GM04504 (cell line): ENCODE measurements at regions not wholly inside any gene's neighbourhood (a gene's known extent, or its start where the extent isn't known, plus 50 kb on each side); places are given as distances from the start of the nearest gene placed in this dataset.

Experiments
- DNase-seq: peaks from one replicate; pipeline ENCODE4 v3.0.0-alpha.2; 2012; ENCODE audit warnings: low read depth

DNA sequence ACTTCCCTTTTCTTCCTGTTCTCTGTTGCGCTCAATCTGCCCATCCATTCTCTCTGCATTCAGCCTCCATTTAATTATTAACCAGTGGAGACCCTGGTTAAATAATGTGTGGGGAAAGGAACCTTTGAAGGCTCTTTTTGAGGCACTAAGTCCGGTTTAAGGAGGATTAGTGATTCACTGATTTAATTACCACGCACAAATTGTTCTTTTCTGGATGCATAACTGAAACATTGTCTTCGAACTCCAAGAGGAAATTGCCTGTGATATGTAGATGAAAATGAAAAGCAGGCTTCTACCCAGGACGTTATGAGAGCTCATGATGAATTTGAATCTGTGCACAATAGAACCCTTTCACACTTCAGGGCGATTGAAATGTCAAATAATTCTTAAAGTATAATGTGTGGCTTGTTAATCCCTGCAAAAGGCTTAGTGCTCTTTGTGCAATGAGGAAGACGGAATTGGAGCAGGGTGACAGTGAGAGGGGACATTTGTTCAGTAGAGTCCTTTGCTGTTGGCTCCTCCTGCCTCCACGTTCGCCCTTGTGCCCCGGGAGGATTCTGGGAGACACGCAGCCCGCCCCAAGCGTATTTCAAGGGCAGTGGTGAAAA lies 51.1 kb upstream of the ZNF236 start:
- no peak for DNase-seq

DNA sequence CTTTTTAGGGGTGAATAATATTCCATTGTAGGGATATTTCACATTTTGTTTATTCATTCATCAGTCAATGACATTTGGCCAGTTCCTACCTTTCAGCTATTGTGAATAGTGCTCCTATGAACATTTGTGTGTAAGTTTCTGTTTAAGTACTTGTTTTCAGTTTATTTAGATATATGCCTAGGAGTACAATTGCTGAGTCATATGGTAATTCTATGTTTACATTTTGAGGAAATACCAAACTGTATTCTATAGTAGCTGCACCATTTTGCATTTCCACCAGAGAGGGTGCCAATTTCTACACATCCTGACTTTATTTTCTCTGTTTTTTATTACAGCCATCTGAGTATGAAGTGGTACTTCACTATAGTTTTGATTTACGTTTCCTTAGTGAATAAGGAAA lies 54.4 kb upstream of the ZNF236 start:
- no peak for DNase-seq

DNA sequence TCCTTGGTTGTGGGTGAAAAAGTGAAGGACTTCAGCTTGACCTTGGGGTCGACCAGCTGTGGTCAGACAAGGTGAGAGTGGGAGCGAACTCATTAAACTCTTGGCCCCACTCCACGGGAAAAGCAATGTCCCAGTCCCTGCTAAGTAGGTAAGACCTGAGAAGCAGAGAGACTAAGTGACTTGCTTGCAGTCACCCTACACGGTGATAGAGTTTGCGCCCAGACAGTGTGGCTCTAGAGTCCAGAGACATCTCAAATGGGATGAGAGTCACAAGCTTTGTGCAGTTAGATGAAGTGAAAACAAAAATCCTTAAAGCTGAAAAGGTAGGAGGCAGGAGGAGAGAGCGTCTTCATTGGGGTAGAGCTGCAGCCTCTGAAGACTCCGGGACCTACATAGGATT lies 55.9 kb upstream of the ZNF236 start:
- no peak for DNase-seq

DNA sequence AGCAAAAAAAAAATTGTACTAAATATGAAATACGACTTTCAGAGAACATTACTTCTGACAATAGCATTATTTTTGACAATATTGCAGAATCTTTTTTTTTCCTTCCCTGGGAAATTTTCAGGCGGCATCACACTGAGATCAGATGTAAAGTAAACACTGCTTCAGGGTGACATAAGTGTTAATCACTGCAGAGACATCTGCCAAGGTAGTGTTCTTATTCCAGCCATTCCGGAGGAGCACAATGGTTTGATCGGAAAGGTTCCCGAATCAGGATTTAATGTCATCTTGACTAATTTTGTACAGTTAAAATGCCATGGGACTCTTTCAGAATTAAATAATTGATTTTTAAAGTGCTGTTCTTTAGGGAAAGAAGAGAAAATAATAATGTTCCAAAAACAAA lies 56.7 kb upstream of the ZNF236 start:
- DNase-seq, result no peak

DNA sequence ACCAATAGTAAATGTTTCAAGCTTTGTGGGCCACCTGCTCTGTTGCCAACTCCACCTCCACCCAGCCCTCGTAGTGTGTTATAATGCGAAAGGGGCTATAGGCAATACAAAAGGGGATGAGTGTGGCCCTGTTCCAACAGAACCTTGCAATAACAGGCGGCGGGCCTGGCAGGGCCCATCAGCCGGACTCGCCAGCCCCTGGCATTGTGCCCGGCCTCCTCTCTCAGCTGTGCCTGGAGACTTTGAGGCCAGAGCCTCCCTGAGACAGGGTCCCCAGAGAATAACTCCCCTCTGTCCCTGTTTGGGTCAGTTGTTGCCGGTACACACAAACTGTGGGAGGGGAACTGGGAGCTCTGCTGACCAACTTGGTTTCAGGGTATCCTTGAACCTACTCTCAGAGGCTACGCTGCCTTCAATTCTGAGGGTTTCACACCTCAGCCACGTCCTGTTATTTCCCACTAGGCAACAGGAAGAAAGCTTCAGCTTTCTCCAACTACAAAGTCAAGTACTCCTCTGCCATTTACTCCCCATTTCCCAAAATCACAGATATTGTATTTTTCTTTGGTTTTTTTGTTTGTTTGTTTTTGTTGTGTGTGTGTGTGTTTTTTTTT lies 58.0 kb upstream of the ZNF236 start:
- DNase-seq, result no peak

DNA sequence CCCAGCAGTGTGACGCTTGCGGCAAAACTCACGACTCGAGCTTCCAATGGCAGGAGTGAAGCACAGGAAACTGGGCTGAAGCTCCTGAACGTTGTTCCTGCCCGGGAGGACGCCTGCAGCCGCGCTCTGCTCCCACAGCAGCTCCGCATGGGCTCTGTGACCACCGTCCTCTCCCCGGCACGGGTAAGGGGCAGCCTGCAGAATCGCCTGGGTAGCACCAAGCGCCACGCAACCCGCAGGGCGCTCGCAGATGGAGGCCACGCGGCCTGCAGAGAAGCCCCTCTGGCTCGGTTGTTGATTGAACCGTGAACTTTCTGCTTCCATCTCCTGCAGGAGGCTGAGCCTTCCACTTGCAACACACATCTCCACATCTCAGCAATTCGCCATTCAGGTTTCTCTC lies 63.3 kb upstream of the ZNF236 start:
- no peak for DNase-seq

DNA sequence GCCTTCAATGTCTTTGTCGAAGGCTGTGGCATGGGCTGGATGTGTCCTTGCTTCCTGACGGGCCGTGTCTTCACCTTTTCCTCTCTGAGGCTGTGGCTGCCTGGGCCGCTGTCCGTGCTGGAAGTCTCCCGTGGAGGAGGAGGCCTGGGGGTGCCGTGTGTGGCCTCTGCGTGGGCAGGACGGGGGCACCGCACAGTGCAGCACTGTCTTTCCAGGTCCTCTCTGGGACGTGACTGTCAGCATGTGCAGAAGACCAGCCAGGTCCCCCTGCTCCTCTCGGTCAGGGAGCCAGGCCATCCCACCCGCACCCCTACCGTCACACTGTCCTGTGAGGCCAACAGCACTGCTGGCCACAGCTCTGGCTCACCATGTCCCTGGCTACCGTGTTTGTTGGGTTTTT lies 64.4 kb upstream of the ZNF236 start:
- no peak for DNase-seq

DNA sequence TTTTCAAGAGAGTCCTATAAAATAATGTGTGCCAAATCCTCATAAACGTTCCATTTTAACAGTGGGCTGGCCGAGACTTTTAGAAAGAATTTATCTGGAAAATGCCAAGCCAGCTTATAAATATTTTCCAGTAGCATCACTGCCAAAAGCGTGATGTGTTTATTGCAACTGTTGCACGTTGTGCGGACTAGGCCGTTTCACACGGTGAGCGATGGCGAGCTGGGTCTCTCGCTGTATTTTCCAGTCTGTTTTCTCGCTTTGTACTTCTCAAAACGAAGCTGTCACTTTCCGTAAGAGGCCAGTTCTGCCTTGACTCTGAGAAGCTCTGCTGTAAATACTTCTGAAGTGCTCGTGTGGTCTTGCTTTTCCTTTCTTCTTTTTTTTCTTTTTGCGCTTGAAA lies 65.0 kb upstream of the ZNF236 start:
- DNase-seq, result peak; percentile 17

DNA sequence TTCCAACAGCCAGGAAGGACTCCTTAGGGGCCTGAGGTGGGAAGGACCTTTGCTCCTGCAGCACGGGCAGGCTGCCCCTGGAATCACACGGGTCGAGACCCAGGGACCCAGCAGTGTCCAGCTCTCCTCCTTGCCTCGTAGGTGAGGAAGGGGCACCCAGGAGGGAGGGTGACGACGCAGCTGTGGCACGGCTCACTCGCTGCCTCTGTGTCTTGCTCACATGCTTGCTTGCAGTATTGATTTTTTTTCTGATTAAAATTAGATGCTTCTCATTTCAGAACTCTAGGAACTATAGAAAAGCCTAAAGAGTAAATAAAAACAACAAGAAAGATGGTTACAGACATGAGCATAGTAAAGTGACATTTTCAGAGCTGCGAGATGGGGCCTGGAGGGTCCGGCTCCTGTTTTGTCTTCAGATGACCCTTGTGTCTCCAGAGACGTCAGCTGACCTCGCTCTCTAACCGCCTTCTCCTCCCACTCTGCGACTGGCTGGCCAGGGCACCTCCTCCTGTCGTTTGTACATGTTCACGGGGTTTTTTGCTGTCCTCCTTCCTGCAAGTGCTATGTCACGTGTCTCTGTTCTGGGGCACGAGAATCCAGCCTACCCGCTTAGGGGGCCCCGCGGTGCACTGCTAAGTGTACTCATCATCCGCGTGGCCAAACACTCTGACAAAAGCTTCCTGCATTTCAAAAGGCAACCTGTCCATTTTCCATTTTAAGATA lies 65.7 kb upstream of the ZNF236 start:
- no peak for DNase-seq

DNA sequence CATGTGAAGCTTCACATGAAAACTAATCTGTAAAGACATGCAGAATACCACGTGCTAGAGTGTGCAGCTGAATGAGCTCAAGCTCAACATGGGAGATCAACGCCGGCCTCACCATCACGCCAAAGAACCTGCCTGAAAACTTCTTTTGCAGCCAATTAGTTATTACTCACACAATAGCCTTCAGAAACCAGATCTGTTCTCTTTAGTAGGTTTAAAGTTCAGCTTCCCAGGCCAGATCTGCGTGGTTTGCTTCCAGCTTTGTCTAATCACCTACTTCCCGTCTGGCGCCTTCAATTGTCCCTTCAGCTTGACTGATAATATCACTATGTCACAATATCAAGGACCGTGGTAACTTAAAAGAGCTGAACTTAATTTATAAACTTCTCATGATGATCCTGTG lies 68.0 kb upstream of the ZNF236 start:
- no peak for DNase-seq

DNA sequence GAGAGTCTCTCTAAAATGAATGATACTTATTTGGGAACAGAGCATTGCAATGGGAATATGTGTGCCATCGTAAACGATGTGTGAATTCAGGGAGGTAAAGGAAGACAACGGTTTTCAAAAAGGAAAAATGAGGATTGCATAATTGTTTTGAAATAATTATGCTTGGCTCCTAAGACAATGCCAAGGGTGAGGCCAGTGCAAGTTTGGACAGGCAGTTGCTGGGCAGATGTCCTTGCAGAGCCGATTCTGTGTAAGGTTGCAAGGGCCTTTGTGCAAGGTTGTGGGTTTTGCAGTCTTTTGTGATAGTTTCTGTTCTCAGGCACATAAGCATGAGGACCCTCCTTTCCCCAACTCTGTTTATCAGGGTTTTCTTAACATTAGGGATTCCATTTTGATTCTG lies 70.0 kb upstream of the ZNF236 start:
- DNase-seq, result no peak

DNA sequence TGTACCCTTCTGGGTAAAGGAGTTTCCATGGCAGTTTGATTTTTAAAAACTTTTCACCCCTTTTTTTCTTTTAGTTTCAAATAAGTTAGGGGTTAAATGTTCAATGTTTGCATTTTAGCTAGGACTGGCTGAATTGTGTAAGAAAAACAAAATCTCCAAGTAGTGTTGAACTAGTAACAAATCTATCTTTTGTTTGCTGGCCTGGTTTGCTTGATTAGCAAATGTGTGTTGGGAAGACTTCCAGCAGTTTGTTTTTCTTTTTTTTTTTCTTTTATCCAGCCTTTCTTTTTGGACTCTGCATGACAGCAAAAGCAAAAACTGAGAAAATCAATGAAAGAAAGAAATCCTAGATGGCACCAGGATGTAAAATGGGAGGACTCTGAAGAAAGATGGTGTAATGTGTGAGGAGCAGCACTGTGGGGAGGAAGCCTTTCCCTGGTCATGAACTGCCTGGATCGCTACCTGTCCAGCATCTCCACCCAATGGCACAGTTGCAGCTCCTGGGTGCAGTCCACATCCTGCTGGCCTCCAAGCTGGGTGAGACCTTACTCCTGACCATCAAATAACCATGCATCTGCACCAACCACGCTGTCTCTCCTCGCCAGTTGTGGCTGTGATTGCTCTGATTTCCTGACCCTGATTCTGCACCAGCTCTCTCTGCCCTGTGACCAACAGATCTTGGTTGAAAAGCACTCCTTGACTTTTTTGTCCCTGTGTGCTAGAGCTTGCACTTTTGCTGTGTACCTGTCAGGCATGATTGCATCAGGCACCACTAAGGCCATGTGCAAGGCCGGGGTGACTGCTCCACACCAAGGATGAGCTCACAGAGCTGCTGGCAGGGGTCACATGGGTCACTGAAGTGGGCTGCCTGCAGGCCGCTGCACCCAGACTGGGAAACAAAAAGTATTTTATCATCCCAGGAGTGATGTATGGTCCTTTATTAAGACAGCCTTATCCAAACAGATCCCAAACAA lies 71.2 kb upstream of the ZNF236 start:
- no peak for DNase-seq

DNA sequence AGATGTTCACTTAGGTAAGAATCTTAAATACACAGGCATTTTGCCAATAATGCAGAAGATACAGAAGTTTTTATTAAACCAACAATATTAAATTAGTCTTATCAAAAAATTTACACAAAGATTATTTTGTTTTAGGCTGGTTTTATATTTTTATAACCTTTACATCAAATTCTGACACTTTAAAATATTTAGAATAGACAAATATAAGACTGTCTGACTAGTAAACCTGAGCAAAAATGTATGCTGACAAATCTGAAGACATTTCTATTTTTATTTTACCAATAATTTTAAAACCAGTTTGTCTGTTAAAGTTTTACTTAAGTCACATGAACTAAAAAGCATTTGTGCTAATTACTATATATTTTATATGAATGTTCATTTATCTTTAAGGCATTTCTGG lies 72.1 kb upstream of the ZNF236 start:
- DNase-seq, result no peak

DNA sequence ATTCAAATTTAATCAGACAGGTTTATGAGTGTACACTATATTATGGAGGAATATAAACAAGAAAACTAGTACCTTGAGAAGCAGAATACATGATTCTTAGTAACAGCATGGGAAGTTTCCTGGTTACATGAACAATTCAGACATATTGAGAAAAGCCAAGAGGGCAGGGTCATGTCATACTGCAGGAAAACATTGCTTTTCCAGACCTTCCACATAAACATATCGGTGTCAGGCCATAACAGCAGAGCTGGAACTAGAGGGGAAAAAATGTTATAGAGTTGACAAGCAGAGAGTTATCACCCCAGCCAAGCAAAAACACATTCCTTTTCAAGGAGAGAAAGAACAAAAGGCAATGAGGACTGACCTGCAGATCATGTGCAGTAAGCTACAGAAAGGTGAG lies 74.7 kb upstream of the ZNF236 start:
- DNase-seq, result no peak

DNA sequence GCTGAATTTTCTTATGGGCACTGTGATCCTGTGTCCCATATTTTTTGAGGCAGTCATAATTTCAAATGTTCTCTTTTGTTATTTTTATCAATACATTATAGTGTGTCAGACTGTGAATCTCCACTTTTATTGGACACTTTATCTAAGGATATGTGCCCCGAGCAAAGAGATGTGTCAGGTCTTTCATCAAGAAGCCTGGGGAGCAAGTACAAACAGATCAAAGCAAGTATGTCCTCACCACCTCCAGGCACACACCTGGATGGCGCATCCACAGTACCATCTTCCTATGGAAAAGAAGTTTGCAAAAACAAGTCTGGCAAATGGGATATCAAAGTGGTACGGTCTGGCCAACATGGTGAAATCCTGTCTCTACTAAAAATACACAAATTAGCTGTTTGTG lies 81.0 kb upstream of the ZNF236 start:
- no peak for DNase-seq

DNA sequence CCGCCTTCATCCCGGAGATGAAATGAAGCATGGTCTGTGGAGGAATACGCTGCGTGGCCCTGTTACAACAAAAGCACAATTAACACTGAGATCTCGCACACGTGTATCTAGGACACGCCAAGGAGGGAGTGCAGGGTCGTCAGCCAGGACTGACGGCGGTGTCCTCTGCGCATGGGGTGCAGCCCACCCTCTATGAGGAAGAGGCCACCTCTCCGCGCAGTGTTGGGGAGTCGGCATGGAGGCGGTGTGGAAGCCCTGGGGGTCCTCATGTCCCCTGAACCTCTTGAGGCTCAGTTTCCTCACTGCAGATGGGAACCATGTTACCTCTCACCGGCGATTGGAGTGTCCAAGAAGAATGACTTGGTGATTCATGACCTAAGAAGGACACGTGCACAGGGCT lies 86.0 kb upstream of the ZNF236 start:
- no peak for DNase-seq

DNA sequence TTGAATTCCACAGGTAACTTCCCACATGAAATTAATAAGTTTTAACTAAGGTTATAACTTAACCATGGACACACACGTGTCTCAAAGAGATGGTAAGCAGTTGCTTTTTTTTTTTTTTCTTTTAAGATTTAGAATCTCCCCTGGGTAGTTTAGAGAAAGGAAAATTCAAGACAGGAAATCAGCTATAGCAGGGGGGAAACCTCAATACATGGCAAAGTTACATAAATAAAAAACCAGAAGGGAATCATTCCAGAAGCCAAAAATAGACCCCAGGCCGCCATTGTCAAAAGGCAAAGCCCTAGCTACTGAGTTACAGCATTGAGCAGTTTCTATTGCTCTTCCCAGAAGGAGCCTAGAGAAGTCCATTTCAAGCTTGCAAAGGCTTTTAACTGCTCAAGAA lies 91.5 kb upstream of the ZNF236 start:
- no peak for DNase-seq

DNA sequence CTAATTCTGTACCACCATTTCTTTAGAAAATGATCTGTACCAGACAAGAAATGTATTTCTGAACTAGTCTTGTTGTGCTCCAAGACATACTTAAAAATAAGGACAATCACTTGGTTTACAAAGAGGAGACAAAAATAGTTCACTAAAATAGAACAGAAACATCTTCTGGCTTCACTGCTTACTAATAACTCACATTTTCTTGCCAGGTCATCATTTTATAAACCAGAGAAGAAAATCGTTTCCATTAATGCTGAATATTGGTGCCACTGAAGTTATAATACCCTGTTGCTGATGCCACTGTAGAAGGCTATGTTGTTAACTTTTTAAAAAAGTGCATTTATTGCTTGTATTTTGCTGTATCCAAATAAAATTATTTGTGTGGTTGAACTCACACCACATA lies 94.8 kb upstream of the ZNF236 start:
- no peak for DNase-seq

DNA sequence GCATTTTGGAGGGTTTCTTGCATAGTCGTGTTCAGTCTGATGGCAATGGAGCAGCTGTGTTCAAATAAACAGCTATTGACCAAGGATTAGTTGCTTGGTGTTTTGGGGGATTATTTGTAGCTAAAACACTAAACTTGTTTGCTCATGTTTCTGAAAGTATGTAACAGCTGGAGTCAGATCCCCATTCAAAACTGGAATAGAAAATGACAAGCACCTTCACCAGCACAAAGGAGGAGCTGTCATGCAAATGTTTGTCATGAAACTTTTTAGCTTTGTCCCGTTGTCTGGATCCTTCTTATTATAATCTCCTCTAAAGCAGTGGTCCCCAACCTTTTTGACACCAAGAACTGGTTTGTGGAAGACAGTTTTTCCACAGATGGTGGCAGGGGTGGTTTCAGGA lies 96.9 kb upstream of the ZNF236 start:
- DNase-seq, result no peak

DNA sequence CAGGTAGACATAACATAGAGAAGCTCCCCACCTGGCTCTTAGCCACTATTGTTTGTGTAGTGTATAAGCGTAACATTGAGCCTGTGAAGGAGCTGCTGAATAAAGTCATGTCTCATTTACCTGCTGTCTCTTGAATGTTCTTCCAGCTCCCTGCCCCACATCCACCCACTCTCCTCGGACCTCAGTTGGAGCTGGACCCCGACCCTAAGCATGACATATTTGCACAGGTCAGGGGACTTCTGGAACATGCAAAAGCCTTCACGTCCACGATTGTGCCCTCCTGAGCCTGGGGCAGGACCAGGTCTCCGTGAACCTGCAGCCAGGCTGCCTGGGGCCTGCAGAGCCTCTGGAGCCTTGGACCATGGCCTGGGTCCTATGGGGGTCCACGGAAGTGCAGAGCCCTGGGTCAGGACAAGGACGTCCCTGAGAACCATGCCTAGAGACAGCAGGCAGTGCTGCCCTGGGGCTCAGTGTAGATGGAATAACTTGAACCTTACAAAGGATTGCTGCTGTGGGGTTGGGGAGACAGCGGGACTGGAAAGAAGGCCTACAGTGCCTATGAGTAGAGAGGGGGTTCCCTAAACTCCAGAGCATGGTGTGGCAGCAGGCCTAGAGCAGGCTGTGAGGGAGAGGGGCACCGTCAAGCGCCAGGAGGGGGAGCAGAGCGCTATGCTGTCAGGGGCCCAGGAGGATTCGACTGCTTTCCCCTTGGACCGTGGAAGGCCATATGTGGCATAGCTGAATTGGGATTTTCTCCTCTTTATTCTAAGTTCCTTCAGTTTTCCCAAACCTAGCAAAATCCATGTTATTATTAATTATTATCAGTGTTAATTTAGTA lies 99.9 kb upstream of the ZNF236 start:
- DNase-seq, result no peak

DNA sequence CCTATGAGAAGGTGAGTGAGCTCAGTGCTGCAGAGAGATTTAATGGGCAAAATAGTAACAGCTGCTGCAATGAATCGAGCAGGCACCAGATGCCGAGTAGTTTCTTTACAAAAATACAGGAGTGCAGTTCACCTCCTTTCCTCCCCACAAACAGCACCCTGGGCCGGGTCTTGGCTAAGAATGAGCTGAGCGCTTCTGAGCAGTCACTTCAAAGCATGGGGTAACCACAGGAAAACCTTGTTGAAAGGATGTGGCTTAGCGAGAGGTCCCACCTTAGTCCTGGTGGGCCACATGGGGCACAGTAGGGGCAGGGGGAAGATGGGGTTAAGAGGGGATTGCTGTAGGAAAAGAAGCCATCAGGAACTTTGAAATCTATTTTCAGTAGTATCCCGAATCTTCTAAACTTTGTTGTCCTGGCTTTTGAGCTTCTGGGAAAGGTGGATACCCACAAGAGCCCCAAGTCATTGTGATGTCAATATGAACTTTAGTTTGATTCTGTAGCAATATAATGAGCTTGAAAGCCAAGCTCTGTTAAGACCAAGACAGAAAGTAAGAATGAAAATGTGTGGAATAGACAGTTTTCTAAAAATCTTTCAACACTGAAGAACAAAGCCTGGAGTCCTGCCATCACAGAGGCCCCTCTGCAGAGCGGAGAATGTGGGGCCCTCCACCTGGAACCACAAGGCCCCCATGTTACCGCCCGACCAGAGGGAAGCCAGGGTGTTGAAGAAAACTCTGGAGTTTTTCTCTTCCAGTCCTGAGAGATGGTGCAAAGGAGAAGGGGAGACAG lies 101.0 kb upstream of the ZNF236 start:
- DNase-seq, result no peak
